Thoracic aorta (tissue), 2 donors: ENCODE measurements at regions not wholly inside any gene's neighbourhood (a gene's known extent, or its start where the extent isn't known, plus 50 kb on each side); places are given as distances from the start of the nearest gene placed in this dataset.

Source experiments
- ATAC-seq: fragments of 150-250 bp; one replicate; pipeline ENCODE4 v1.8.0; 2017; ENCODE audit warnings: low read depth; ENCODE audit not compliant: insufficient number of reproducible peaks, low FRiP score
- DNase-seq: peaks from one replicate; pipeline ENCODE4 v3.0.0-alpha.2; 2020; ENCODE audit warnings: low spot score
- H3K27ac ChIP-seq, 2 donors: fragments of 200-600 bp; sonication (generic); 1 replicate in 1 of 2; 2 replicates in 1 of 2; pipeline ENCODE4 v1.5.1; 2016; ENCODE audit warnings: mild to moderate bottlenecking in 2 of 2, moderate library complexity in 2 of 2
- H3K27me3 ChIP-seq: fragments of 200-600 bp; sonication (generic); replicated peaks from 2 replicates; pipeline ENCODE4 v1.6.0; 2016; ENCODE audit warnings: mild to moderate bottlenecking; ENCODE audit not compliant: insufficient read depth
- H3K36me3 ChIP-seq: fragments of 200-600 bp; sonication (generic); one replicate; pipeline ENCODE4 v1.5.1; 2016
- H3K4me1 ChIP-seq, 2 donors: fragments of 200-600 bp; sonication (generic); 1 replicate in 1 of 2; 2 replicates in 1 of 2; pipeline versions ENCODE4 v1.5.1 to v1.6.0; 2016; ENCODE audit warnings: low read depth in 2 of 2, mild to moderate bottlenecking in 1 of 2; ENCODE audit not compliant: control insufficient read depth in 1 of 2
- H3K4me3 ChIP-seq: fragments of 200-600 bp; sonication (generic); 2 replicates; pipeline ENCODE4 v1.5.1; 2016; ENCODE audit warnings: mild to moderate bottlenecking
- H3K9me3 ChIP-seq: fragments of 200-600 bp; sonication (generic); 2 replicates; pipeline ENCODE4 v1.5.1; 2016
- TF ChIP-seq, protein P1 (sequence below): fragments of 200-600 bp; sonication (generic); IDR thresholded peaks from one replicate; pipeline ENCODE4 v1.5.1; 2019; ENCODE audit warnings: antibody characterized with exemption

- no peak for DNase-seq
- ATAC-seq: no peak
- no peaks in the 10 kb centered on the region for H3K27me3 ChIP-seq
These were observed 179.3 kb downstream of the SIPA1L2 start for GRCh38 chr1:232450615-232451014.

DNA sequence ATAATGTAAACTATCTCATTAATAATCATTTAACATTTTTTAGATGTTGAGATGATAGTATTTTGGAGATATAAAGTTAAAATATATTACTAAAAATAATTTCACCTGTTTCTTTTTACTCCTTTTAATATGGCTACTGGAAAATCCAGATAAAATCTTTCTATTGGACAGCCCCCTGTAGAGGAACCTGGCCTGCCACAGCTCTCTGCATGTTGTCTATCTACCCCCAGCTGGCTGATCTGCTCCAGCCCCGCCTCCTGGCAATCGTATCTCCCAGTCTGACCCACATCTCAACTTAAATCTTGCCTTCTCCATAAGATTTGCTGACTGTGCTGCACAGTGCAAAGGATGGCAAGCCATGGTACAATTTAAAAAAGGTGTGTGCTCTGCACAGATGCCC, 182.8 kb downstream of the SIPA1L2 start:
- Histone ChIP-seq H3K27ac (no peak overlapping the region), H3K4me1 (no peaks in the 10 kb centered on the region), H3K4me3 (no peak overlapping the region), H3K27me3 (no peaks in the 10 kb centered on the region), H3K9me3 (no peaks in the 10 kb centered on the region), H3K36me3 (no peaks in the 10 kb centered on the region)
- ATAC-seq (no peak), DNase-seq (no peak)
- TF ChIP-seq, protein P1, sequence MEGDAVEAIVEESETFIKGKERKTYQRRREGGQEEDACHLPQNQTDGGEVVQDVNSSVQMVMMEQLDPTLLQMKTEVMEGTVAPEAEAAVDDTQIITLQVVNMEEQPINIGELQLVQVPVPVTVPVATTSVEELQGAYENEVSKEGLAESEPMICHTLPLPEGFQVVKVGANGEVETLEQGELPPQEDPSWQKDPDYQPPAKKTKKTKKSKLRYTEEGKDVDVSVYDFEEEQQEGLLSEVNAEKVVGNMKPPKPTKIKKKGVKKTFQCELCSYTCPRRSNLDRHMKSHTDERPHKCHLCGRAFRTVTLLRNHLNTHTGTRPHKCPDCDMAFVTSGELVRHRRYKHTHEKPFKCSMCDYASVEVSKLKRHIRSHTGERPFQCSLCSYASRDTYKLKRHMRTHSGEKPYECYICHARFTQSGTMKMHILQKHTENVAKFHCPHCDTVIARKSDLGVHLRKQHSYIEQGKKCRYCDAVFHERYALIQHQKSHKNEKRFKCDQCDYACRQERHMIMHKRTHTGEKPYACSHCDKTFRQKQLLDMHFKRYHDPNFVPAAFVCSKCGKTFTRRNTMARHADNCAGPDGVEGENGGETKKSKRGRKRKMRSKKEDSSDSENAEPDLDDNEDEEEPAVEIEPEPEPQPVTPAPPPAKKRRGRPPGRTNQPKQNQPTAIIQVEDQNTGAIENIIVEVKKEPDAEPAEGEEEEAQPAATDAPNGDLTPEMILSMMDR: no peak

More at GRCh38 chr1:232450615-232451014, 179.3 kb downstream of the SIPA1L2 start:
- Histone ChIP-seq H3K36me3 (no peaks in the 10 kb centered on the region), H3K4me1 (no peaks in the 10 kb centered on the region), H3K27ac (no peak overlapping the region), H3K9me3 (no peaks in the 10 kb centered on the region), H3K4me3 (no peak overlapping the region)
- TF ChIP-seq, protein P1: no peak

- Histone ChIP-seq H3K36me3 (no peaks in the 10 kb centered on the region), H3K4me1 (no peaks in the 10 kb centered on the region), H3K4me3 (no peak overlapping the region), H3K27me3 (no peaks in the 10 kb centered on the region), H3K27ac (no peak overlapping the region), H3K9me3 (no peaks in the 10 kb centered on the region)
- TF ChIP-seq, protein P1: no peak
- DNase-seq (no peak), ATAC-seq (no peak)
These were observed 184.4 kb downstream of the SIPA1L2 start for GRCh38 chr1:232445361-232446106.

- Histone ChIP-seq H3K27me3 (no peaks in the 10 kb centered on the region), H3K36me3 (peaks cover 5% of the 10 kb centered on the region), H3K27ac (no peak overlapping the region), H3K4me3 (no peak overlapping the region), H3K9me3 (no peaks in the 10 kb centered on the region), H3K4me1 (no peaks in the 10 kb centered on the region)
- ATAC-seq (no peak), DNase-seq (no peak)
- TF ChIP-seq, protein P1: no peak
These were observed 186.6 kb downstream of the SIPA1L2 start for GRCh38 chr1:232443372-232443771.

- Histone ChIP-seq H3K4me3 (no peak overlapping the region), H3K9me3 (no peaks in the 10 kb centered on the region), H3K27me3 (no peaks in the 10 kb centered on the region), H3K27ac (no peak overlapping the region), H3K36me3 (peaks cover 5% of the 10 kb centered on the region), H3K4me1 (peaks cover 0 to under 1% of the 10 kb centered on the region in 2 donors)
- TF ChIP-seq, protein P1: no peak
- no peak for ATAC-seq
- DNase-seq: no peak
These were observed 188.9 kb downstream of the SIPA1L2 start for GRCh38 chr1:232441036-232441411.
